Hematopoietic multipotent progenitor cell treated with erythropoietin and hydrocortisone succinate and interleukin-3 and kit ligand, for 17 days (in vitro differentiated cells): ENCODE measurements at regions not wholly inside any gene's neighbourhood (a gene's known extent, or its start where the extent isn't known, plus 50 kb on each side); places are given as distances from the start of the nearest gene placed in this dataset.

Source experiments
- DNase-seq: peaks from one replicate; pipeline ENCODE4 v3.0.0-alpha.2; 2015; ENCODE audit warnings: low spot score

GRCh38 chr5:2129568-2130272 is 247.0 kb upstream of the IRX4 start:
- DNase-seq, result no peak

DNA sequence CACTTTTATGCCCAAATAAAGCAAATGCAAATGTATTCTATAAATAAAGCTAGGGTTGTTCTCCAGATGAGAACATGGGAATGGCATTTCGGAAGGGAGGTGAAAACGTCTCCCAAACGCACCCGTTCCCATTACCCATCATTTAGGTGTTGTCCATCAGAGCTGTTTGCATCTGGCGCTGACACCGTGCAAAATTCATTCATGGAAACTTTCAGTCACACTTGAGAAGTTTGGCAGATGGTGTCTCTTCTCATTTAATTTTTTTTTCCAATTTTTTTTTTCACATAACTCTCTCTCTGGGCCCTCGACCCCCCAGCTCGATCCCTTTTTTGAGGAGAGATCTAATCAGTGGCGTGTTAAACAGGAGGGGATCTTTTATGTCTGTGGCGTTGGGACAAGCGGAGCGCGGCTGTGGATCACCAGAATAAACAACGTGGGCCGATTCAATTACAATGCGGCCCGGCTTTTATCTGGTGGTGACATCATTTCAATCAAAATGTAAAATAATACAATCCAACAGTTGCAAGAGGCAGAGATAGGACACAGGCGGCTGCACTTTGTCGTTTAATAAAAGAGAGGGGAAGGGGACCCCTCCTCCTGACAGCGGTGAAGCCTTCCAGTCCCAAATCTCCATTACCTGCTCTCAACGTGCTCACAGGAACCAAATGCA is 246.1 kb upstream of the IRX4 start:
- DNase-seq, result no peak

DNA sequence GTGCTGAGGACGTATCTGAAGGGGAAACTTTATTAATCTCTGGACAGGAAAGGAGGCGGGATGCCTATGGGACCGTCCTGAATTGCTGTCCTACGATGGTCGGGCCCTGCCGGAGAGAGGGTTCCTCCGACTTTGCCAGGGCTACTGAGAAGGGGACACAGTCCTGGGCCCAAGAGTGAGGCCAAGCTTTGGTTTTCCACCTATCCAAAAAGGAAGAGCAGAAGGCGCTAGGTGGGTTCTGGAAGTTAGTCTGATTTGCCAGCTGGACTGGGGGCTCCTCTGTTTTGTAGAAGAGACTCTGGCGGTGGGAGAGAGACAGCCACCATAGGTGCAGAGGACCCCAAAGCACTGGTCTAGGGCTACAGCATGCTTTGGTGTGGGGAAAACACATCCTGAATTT is 243.8 kb upstream of the IRX4 start:
- DNase-seq, result no peak

GRCh38 chr5:2125901-2126265 is 243.2 kb upstream of the IRX4 start:
- DNase-seq, result no peak

DNA sequence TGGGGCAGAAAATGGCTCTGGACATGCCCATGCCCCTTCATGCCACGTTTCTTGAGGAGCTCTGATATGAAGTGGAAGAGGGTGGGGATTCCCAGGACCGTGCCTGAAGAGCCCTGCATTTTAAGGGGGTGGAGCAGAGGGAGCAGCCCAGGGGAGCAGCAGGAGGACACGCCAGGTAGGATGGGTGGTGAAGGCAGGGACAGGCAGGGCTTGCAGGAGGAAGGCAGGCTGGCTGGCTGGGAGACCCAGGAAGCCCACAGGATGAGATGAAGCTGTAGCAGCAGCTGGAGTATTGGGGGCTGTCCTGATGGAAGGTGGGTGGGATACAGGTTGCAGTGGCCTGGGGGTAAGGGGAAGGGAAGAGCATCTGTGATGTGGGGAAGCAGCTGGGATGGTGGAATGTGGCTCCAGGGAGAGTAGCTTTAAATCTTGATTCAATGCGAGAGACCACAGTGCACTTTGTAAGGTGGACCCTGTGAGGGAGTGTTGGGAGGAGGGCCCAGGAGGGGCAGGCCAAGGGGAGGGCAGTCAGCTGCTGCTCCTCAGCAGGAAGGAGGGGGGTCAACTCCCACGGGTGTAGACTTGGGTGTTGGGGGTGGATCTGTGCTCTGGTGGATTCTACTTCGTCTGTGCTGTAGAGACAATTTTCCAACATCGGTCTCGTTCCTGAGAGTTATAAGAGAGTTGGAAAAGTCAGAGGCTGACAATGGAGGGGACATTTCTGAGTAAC is 242.6 kb upstream of the IRX4 start:
- DNase-seq, result no peak

GRCh38 chr5:2124434-2125170 is 241.9 kb upstream of the IRX4 start:
- no peak for DNase-seq

- DNase-seq, result no peak
These were observed 241.1 kb upstream of the IRX4 start for GRCh38 chr5:2123874-2124273.

GRCh38 chr5:2120361-2120760 is 237.6 kb upstream of the IRX4 start:
- DNase-seq, result no peak

- DNase-seq, result no peak
These were observed 236.8 kb upstream of the IRX4 start for GRCh38 chr5:2119573-2119972.

GRCh38 chr5:2113348-2114131 is 230.8 kb upstream of the IRX4 start:
- DNase-seq, result no peak

GRCh38 chr5:2112173-2113025 is 229.7 kb upstream of the IRX4 start:
- no peak for DNase-seq

- no peak for DNase-seq
These were observed 228.9 kb upstream of the IRX4 start for GRCh38 chr5:2111569-2112105.

GRCh38 chr5:2110934-2111462 is 228.3 kb upstream of the IRX4 start:
- no peak for DNase-seq

DNA sequence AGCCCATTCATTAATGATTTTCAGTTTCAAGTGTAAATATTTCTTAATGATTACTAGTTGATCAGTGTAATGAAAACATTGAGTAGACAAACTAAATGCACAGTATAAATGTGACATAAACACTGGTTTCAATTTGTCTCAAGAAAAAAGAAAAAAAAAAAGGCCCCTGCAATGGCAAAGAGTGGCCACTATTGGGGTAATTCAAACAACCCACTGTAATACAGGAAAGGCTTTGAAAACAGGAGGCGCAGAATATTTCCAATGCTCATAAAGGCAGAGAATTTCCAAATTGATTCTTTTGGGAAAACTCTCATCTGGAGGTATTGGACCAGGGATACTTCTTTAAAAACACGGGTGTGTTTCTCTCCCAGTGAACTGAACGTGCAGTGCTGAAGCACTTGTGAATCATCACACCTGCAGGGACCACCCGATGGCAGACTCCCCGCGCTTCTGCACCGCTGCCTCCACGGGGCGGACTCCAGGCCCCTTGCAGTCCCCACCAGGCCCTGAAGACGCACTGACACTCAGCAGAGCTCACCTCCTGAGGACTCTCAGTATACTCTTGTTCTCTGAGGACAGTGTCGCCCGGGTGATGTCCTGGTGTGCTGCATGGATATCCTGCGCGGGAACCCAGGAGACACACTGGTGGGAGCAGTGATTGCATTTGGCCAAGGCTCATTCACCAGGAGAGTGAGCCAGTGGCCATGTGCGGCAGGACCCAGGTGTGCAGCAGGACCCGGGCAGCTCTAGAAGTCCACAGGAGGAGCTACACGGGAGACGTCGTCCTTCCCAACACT is 227.6 kb upstream of the IRX4 start:
- DNase-seq, result no peak

DNA sequence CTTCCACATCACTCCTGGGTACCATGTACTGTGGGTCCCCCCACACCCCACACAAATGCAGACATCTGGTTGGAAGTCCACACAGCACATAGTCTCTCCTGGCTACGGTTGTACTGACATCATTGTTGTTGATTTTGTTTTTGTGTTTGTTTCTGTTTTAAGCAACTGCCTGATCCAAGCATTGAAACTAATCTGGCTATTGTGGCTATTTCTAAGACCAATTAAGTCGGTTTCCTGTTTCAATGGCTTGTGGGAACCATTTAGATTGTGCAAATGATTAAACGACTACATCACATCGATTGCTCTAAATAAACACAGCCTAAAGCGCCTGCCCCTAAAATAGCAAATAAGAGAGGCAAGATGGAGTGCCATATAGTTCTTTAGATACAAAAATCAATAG is 226.8 kb upstream of the IRX4 start:
- no peak for DNase-seq

DNA sequence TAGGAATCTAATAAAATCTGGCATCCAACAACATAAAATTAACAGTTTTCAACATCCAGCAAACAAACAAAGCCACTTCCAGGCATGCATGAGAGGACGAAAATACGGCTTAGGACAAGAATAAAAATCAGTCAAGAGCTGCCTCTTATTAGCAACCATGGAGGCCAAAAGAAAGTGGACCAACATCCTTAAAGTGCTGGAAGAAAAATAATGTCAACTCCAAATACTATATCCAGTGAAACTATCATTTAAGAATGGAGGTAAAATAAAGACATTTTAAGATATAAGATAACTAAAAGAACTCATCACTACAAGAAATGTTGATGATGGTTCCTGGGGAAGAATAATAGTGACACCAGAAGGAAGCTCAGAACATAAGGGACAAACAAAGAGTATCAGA is 224.0 kb upstream of the IRX4 start:
- DNase-seq, result no peak

DNA sequence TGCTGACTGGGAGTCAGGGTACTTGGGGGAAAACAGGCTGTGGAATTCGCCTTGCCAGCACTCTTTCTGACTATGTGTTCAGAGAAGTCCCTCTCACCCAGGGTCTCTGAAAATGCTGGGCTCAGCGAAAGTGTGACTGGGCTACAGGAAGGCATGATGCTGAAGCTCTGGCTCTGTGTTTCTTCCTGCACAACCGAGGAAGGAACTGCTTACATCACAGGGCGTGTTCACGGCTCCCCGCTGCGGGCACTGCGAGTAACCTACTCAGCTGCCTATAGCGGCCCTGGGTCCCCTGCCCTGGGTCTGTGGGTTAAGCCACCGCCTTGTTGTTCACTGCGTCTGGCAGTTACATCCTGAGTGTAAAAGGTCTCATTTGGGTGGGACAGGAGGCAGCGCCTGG is 222.4 kb upstream of the IRX4 start:
- DNase-seq, result no peak

DNA sequence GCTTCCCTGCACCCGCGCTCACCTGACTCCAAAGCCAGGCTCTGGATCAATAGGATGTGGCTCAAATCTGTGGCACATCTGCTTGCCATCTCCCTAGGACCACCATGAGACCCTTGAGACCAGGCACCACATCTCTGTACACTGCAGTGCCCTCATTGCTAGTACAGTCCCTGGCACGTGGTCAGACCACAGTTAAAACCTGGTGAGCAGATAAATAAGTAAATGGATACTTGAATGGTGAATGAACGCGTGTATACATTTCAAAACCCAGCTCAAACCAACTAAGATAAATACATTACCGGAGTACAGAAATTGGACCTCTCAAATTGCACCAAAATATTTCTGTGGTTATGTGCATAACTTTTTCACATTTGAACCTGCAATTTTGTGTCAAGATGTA is 221.2 kb upstream of the IRX4 start:
- no peak for DNase-seq
